Smooth muscle cell (in vitro differentiated cells): ENCODE measurements at regions not wholly inside any gene's neighbourhood (a gene's known extent, or its start where the extent isn't known, plus 50 kb on each side); places are given as distances from the start of the nearest gene placed in this dataset.

Experiments
- DNase-seq: peaks from one replicate; lab custom pipeline; 2025; ENCODE audit not compliant: unreplicated experiment; lab: John Stamatoyannopoulos, UW
- H2AFZ ChIP-seq: fragments of 200-600 bp; sonication (generic); 2 replicates; pipeline ENCODE4 v1.6.0; 2016; ENCODE audit warnings: antibody characterized with exemption, low read depth, mild to moderate bottlenecking
- H3F3A ChIP-seq: fragments of 200-600 bp; sonication (generic); 2 replicates; pipeline ENCODE4 v1.6.0; 2017; ENCODE audit warnings: antibody characterized with exemption, low read depth
- H3K27ac ChIP-seq: fragments of 200-600 bp; sonication (generic); 2 replicates; pipeline ENCODE4 v1.5.1; 2016; ENCODE audit warnings: low read depth, mild to moderate bottlenecking
- H3K27me3 ChIP-seq: fragments of 200-600 bp; sonication (generic); 2 replicates; pipeline ENCODE4 v1.6.1; 2016; ENCODE audit warnings: low read depth, mild to moderate bottlenecking
- H3K36me3 ChIP-seq: fragments of 200-600 bp; sonication (generic); 2 replicates; pipeline ENCODE4 v1.5.1; 2016; ENCODE audit warnings: low read depth
- H3K4me1 ChIP-seq: fragments of 200-600 bp; sonication (generic); 2 replicates; pipeline ENCODE4 v1.5.1; 2016; ENCODE audit warnings: low read depth
- H3K4me2 ChIP-seq: fragments of 200-600 bp; sonication (generic); 2 replicates; pipeline ENCODE4 v1.6.0; 2016; ENCODE audit warnings: mild to moderate bottlenecking
- H3K4me3 ChIP-seq: fragments of 200-600 bp; sonication (generic); 2 replicates; pipeline ENCODE4 v1.5.1; 2016; ENCODE audit warnings: mild to moderate bottlenecking
- H3K79me2 ChIP-seq: fragments of 200-600 bp; sonication (generic); 2 replicates; pipeline ENCODE4 v1.6.0; 2016; ENCODE audit warnings: low read depth, mild to moderate bottlenecking
- H3K9ac ChIP-seq: fragments of 200-600 bp; sonication (generic); 2 replicates; pipeline ENCODE4 v1.6.0; 2016; ENCODE audit warnings: low read depth
- H3K9me3 ChIP-seq: fragments of 200-600 bp; sonication (generic); replicated peaks from 2 replicates; pipeline ENCODE4 v1.5.1; 2016; ENCODE audit warnings: low read depth
- H4K20me1 ChIP-seq: fragments of 200-600 bp; sonication (generic); 2 replicates; pipeline ENCODE4 v1.6.0; 2016; ENCODE audit warnings: low read depth
- CTCF ChIP-seq: fragments of 200-600 bp; sonication (generic); IDR thresholded peaks from 2 replicates; pipeline ENCODE4 v1.5.1; 2017; ENCODE audit warnings: borderline replicate concordance, mild to moderate bottlenecking, antibody characterized with exemption; ENCODE audit not compliant: insufficient read depth, poor library complexity, severe bottlenecking
- WGBS: methylation state at CpG from one replicate; pipeline ENCODE4 v1.1.7; 2016; ENCODE audit warnings: low lambda C conversion rate; 5-methylcytosine and 5-hydroxymethylcytosine counted together

- Histone ChIP-seq H3K79me2 (no peaks in the 10 kb centered on the region), H3F3A (no peaks in the 10 kb centered on the region), H3K4me2 (no peak overlapping the region), H3K9ac (no peak overlapping the region), H3K36me3 (no peaks in the 10 kb centered on the region), H4K20me1 (no peaks in the 10 kb centered on the region), H3K27me3 (no peaks in the 10 kb centered on the region), H3K4me3 (no peak overlapping the region), H3K4me1 (no peaks in the 10 kb centered on the region), H3K9me3 (no peaks in the 10 kb centered on the region), H3K27ac (no peak overlapping the region), H2AFZ (no peak overlapping the region)
- TF ChIP-seq CTCF: no peak
- no peak for DNase-seq
- WGBS: 97% methylated on average over 1 of the region's 1 CpG
These were observed 522.0 kb upstream of the SEL1L start for GRCh38 chr14:82055515-82056115.

GRCh38 chr14:82060219-82060618 is 526.6 kb upstream of the SEL1L start:
- TF ChIP-seq CTCF: no peak
- no peak overlapping the region for H2AFZ ChIP-seq
- no peak overlapping the region for H3K9ac ChIP-seq
- H3K4me3 ChIP-seq: no peak overlapping the region
- H3F3A ChIP-seq: no peaks in the 10 kb centered on the region
- H3K4me2 ChIP-seq: no peak overlapping the region
- H3K79me2 ChIP-seq: no peaks in the 10 kb centered on the region
- DNase-seq: no peak
- no peak overlapping the region for H3K27ac ChIP-seq
- 36% methylated on average over 3 of the region's 3 CpGs for WGBS
- H3K27me3 ChIP-seq: no peaks in the 10 kb centered on the region
- no peaks in the 10 kb centered on the region for H3K9me3 ChIP-seq
- H4K20me1 ChIP-seq: no peaks in the 10 kb centered on the region
- no peaks in the 10 kb centered on the region for H3K4me1 ChIP-seq
- no peaks in the 10 kb centered on the region for H3K36me3 ChIP-seq

GRCh38 chr14:82067221-82067875 is 533.7 kb upstream of the SEL1L start:
- no peaks in the 10 kb centered on the region for H3K79me2 ChIP-seq
- H3K4me2 ChIP-seq: no peak overlapping the region
- no peaks in the 10 kb centered on the region for H4K20me1 ChIP-seq
- DNase-seq: no peak
- H3K36me3 ChIP-seq: no peaks in the 10 kb centered on the region
- H3K9ac ChIP-seq: no peak overlapping the region
- H3K27me3 ChIP-seq: no peaks in the 10 kb centered on the region
- H3K9me3 ChIP-seq: no peaks in the 10 kb centered on the region
- no peak overlapping the region for H3K4me3 ChIP-seq
- H3K27ac ChIP-seq: no peak overlapping the region
- no peaks in the 10 kb centered on the region for H3F3A ChIP-seq
- H3K4me1 ChIP-seq: no peaks in the 10 kb centered on the region
- TF ChIP-seq CTCF: no peak
- WGBS: 51% methylated on average over 11 of the region's 11 CpGs
- H2AFZ ChIP-seq: no peak overlapping the region

GRCh38 chr14:82070040-82070439 is 536.4 kb upstream of the SEL1L start:
- no peak overlapping the region for H3K27ac ChIP-seq
- no peak overlapping the region for H3K4me3 ChIP-seq
- H3F3A ChIP-seq: no peaks in the 10 kb centered on the region
- H3K36me3 ChIP-seq: no peaks in the 10 kb centered on the region
- no peaks in the 10 kb centered on the region for H3K4me1 ChIP-seq
- no peaks in the 10 kb centered on the region for H3K9me3 ChIP-seq
- no peak for DNase-seq
- H4K20me1 ChIP-seq: no peaks in the 10 kb centered on the region
- no peak overlapping the region for H3K4me2 ChIP-seq
- H2AFZ ChIP-seq: no peak overlapping the region
- no peaks in the 10 kb centered on the region for H3K79me2 ChIP-seq
- 79% methylated on average over 3 of the region's 3 CpGs for whole genome bisulfite sequencing
- TF ChIP-seq CTCF: no peak
- no peaks in the 10 kb centered on the region for H3K27me3 ChIP-seq
- H3K9ac ChIP-seq: no peak overlapping the region
